Transverse colon (tissue), 4 donors: ENCODE measurements at regions not wholly inside any gene's neighbourhood (a gene's known extent, or its start where the extent isn't known, plus 50 kb on each side); places are given as distances from the start of the nearest gene placed in this dataset.

ENCODE experiments used
- DNase-seq: peaks from one replicate; pipeline ENCODE4 v3.0.0-alpha.2; 2019
- H3K27ac ChIP-seq, 4 donors: fragments of 200-600 bp; sonication (generic); 2 replicates each; pipeline ENCODE4 v1.5.1; 2016 to 2018; ENCODE audit warnings: inconsistent platforms in 4 of 4
- H3K27me3 ChIP-seq: fragments of 200-600 bp; sonication (generic); 2 replicates; pipeline ENCODE4 v1.5.1; 2017; ENCODE audit warnings: inconsistent platforms
- H3K36me3 ChIP-seq, 4 donors: fragments of 200-600 bp; sonication (generic); 2 replicates each; pipeline ENCODE4 v1.5.1; 2017 to 2019; ENCODE audit warnings: inconsistent platforms in 4 of 4
- H3K4me1 ChIP-seq, 4 donors: fragments of 200-600 bp; sonication (generic); 2 replicates each; pipeline ENCODE4 v1.5.1; 2017 to 2020; ENCODE audit warnings: inconsistent platforms in 4 of 4
- H3K4me3 ChIP-seq, 4 donors: fragments of 200-600 bp; sonication (generic); 1 replicate in 1 of 4; 2 replicates in 3 of 4; pipeline versions ENCODE4 v1.5.1 to v1.6.1; 2017 to 2019; ENCODE audit warnings: inconsistent platforms in 4 of 4
- H3K9me3 ChIP-seq, 2 donors: fragments of 200-600 bp; sonication (generic); 2 replicates each; pipeline ENCODE4 v1.5.1; 2017 to 2019; ENCODE audit warnings: inconsistent platforms in 2 of 2
- CTCF ChIP-seq, 5 experiments: fragments of 200-600 bp in 3 of 5; fragments of 450-650 bp in 2 of 5; sonication (generic) in 3 of 5; IDR thresholded peaks; 1 replicate in 2 of 5; 2 replicates in 3 of 5; pipeline ENCODE4 v1.5.1; 2016 to 2017; ENCODE audit warnings: antibody characterized with exemption in 5 of 5, inconsistent platforms in 3 of 5, mild to moderate bottlenecking in 2 of 5, moderate library complexity in 1 of 5
- EP300 ChIP-seq: sonication (generic); formaldehyde crosslinking; IDR thresholded peaks from one replicate; pipeline ENCODE4 v1.6.1; 2017; ENCODE audit warnings: antibody characterized with exemption, low read depth
- POLR2A ChIP-seq: fragments of 450-650 bp; IDR thresholded peaks from one replicate; pipeline ENCODE4 v1.6.1; 2016; ENCODE audit warnings: antibody characterized with exemption, mild to moderate bottlenecking, moderate library complexity
- POLR2AphosphoS5 ChIP-seq, 3 donors: sonication (generic); formaldehyde crosslinking; IDR thresholded peaks; one replicate each; pipeline ENCODE4 v1.6.1; 2016; ENCODE audit warnings: antibody characterized with exemption in 3 of 3
- WGBS, 2 donors: methylation state at CpG; one replicate each; pipeline ENCODE4 v1.1.5; 2018; ENCODE audit warnings: low coverage in 1 of 2; 5-methylcytosine and 5-hydroxymethylcytosine counted together
- in situ Hi-C, 4 donors: fragments of 200-750 bp; cut with MboI; loops; one replicate each; pipeline versions ENCODE4 v1.15.0 to v1.15.1; 2017; ENCODE audit warnings: low sequenced_read_pairs in 3 of 4, low pct_ligation_motif_present in 1 of 4, low pct_unique_long_range_greater_than_20kb in 1 of 4
- intact Hi-C: fragments of 100-400 bp; cut with DNase I; formaldehyde crosslinking; loops from one replicate; pipeline ENCODE4 v1.15.1; 2023; ENCODE audit warnings: low total_unique reads

- Histone ChIP-seq H3K9me3 (no peaks in the 10 kb centered on the region), H3K4me1 (no peaks in the 10 kb centered on the region), H3K27ac (no peak overlapping the region), H3K36me3 (no peaks in the 10 kb centered on the region), H3K4me3 (no peak overlapping the region), H3K27me3 (no peaks in the 10 kb centered on the region)
- 72% methylated on average over 12 of the region's 12 CpGs; no CpG with 5 or more reads in 1 of the 2 donors for WGBS, 2 donors
- in situ Hi-C loops, result no loop called here
- intact Hi-C loops, result no loop called here
- DNase-seq, result no peak
- no peak for TF ChIP-seq EP300
- TF ChIP-seq POLR2A, result no peak
- TF ChIP-seq POLR2AphosphoS5 (IDR thresholded peaks at IDR 0.05), result no peak
- TF ChIP-seq CTCF (IDR thresholded peaks at IDR 0.05), result no peak
Measured at GRCh38 chr19:30742406-30742938, 370.3 kb downstream of the ZNF536 start.

GRCh38 chr19:30741566-30741965 is 369.4 kb downstream of the ZNF536 start:
- no peaks in the 10 kb centered on the region for H3K4me1 ChIP-seq
- H3K27me3 ChIP-seq, result no peaks in the 10 kb centered on the region
- H3K27ac ChIP-seq, result no peak overlapping the region
- in situ Hi-C loops (no loop called here), intact Hi-C loops (no loop called here)
- H3K4me3 ChIP-seq, result no peak overlapping the region
- DNase-seq, result no peak
- no peaks in the 10 kb centered on the region for H3K9me3 ChIP-seq
- no peaks in the 10 kb centered on the region for H3K36me3 ChIP-seq
- 38 to 42% methylated on average over 2 of the region's 2 CpGs for WGBS, 2 donors
- TF ChIP-seq POLR2A (no peak), EP300 (no peak), CTCF (IDR thresholded peaks at IDR 0.05) (no peak), POLR2AphosphoS5 (IDR thresholded peaks at IDR 0.05) (no peak)

- Histone ChIP-seq H3K27me3 (no peaks in the 10 kb centered on the region), H3K4me1 (no peaks in the 10 kb centered on the region), H3K4me3 (no peak overlapping the region), H3K27ac (no peak overlapping the region), H3K36me3 (no peaks in the 10 kb centered on the region), H3K9me3 (no peaks in the 10 kb centered on the region)
- in situ Hi-C loops, result no loop called here
- intact Hi-C loops, result no loop called here
- DNase-seq, result no peak
- WGBS, 2 donors, result 74 to 82% methylated on average over 5 of the region's 5 CpGs
- TF ChIP-seq POLR2A (no peak), EP300 (no peak), CTCF (IDR thresholded peaks at IDR 0.05) (no peak), POLR2AphosphoS5 (IDR thresholded peaks at IDR 0.05) (no peak)
Measured at GRCh38 chr19:30739394-30739793, 367.2 kb downstream of the ZNF536 start.

- DNase-seq, result no peak
- TF ChIP-seq CTCF (IDR thresholded peaks at IDR 0.05), result no peak
- TF ChIP-seq EP300, result no peak
- TF ChIP-seq POLR2A, result no peak
- TF ChIP-seq POLR2AphosphoS5 (IDR thresholded peaks at IDR 0.05), result no peak
- no peak overlapping the region for H3K4me3 ChIP-seq
- no peaks in the 10 kb centered on the region for H3K27me3 ChIP-seq
- intact Hi-C loops, result no loop called here
- in situ Hi-C loops, result no loop called here
- no peaks in the 10 kb centered on the region for H3K9me3 ChIP-seq
- H3K4me1 ChIP-seq, result no peaks in the 10 kb centered on the region
- H3K27ac ChIP-seq, result no peak overlapping the region
- WGBS, 2 donors, result 86% methylated on average over 2 of the region's 2 CpGs; no CpG with 5 or more reads in 1 of the 2 donors
- no peaks in the 10 kb centered on the region for H3K36me3 ChIP-seq
Measured at GRCh38 chr19:30738047-30738446, 365.9 kb downstream of the ZNF536 start.
